ENCODE measurements at regions not wholly inside any gene's neighbourhood (a gene's known extent, or its start where the extent isn't known, plus 50 kb on each side); places are given as distances from the start of the nearest gene placed in this dataset.

- no peak for DNase-seq (ENCODE audit: low read depth in 2 of 2)
These were observed 90.1 kb upstream of the MTPN start for GRCh38 chr7:136067277-136067676.

GRCh38 chr7:136066304-136067143 is 89.4 kb upstream of the MTPN start:
- no peak for DNase-seq (ENCODE audit: low read depth in 2 of 2)

- no peak for DNase-seq (ENCODE audit: low read depth in 2 of 2)
These were observed 87.6 kb upstream of the MTPN start for GRCh38 chr7:136064627-136065237.

- no peak for DNase-seq (ENCODE audit: low read depth in 2 of 2)
These were observed 86.9 kb upstream of the MTPN start for GRCh38 chr7:136064081-136064480.

GRCh38 chr7:136063326-136063666 is 86.1 kb upstream of the MTPN start:
- DNase-seq (ENCODE audit: low read depth in 2 of 2), result no peak

GRCh38 chr7:136062625-136063325 is 85.6 kb upstream of the MTPN start:
- no peak for DNase-seq (ENCODE audit: low read depth in 2 of 2)

- no peak for DNase-seq (ENCODE audit: low read depth in 2 of 2)
These were observed 84.3 kb upstream of the MTPN start for GRCh38 chr7:136061433-136061832.

- DNase-seq (ENCODE audit: low read depth in 2 of 2), result peak; percentile 13 to 22
These were observed 81.4 kb upstream of the MTPN start for GRCh38 chr7:136058546-136058945.

- DNase-seq (ENCODE audit: low read depth in 2 of 2), result no peak
These were observed 80.3 kb upstream of the MTPN start for GRCh38 chr7:136057509-136057908.

GRCh38 chr7:136056651-136057231 is 79.6 kb upstream of the MTPN start:
- DNase-seq (ENCODE audit: low read depth in 2 of 2), result no peak

GRCh38 chr7:136055266-136055665 is 78.1 kb upstream of the MTPN start:
- DNase-seq (ENCODE audit: low read depth in 2 of 2), result no peak

- no peak for DNase-seq (ENCODE audit: low read depth in 2 of 2)
These were observed 76.7 kb upstream of the MTPN start for GRCh38 chr7:136053689-136054485.

- no peak for DNase-seq (ENCODE audit: low read depth in 2 of 2)
These were observed 74.2 kb upstream of the MTPN start for GRCh38 chr7:136051203-136051928.

- DNase-seq (ENCODE audit: low read depth in 2 of 2), result no peak
These were observed 73.3 kb upstream of the MTPN start for GRCh38 chr7:136050462-136050847.

GRCh38 chr7:136049818-136050461 is 72.8 kb upstream of the MTPN start:
- no peak for DNase-seq (ENCODE audit: low read depth in 2 of 2)

GRCh38 chr7:136049117-136049516 is 72.0 kb upstream of the MTPN start:
- DNase-seq (ENCODE audit: low read depth in 2 of 2), result no peak

- no peak for DNase-seq (ENCODE audit: low read depth in 2 of 2)
These were observed 69.4 kb upstream of the MTPN start for GRCh38 chr7:136046548-136046947.

GRCh38 chr7:136045992-136046391 is 68.8 kb upstream of the MTPN start:
- no peak for DNase-seq (ENCODE audit: low read depth in 2 of 2)

GRCh38 chr7:136045181-136045580 is 68.0 kb upstream of the MTPN start:
- no peak for DNase-seq (ENCODE audit: low read depth in 2 of 2)

GRCh38 chr7:136039577-136040345 is 62.6 kb upstream of the MTPN start:
- no peak for DNase-seq (ENCODE audit: low read depth in 2 of 2)
